Mucosa of descending colon (tissue), 3 donors: ENCODE measurements at regions not wholly inside any gene's neighbourhood (a gene's known extent, or its start where the extent isn't known, plus 50 kb on each side); places are given as distances from the start of the nearest gene placed in this dataset.

Experiments used
- ATAC-seq: fragments of 200-7000 bp; cut with Tn5 transposase; one replicate; pipeline ENCODE4 v1.9.1; 2020; ENCODE audit warnings: mild to moderate bottlenecking, moderate library complexity
- DNase-seq, 3 donors: peaks; one replicate each; pipeline ENCODE4 v3.0.0-alpha.2; 2020
- H3K36me3 ChIP-seq: fragments of 200-600 bp; one replicate; pipeline ENCODE4 v1.8.0; 2021; ENCODE audit warnings: low read depth, mild to moderate bottlenecking
- H3K4me1 ChIP-seq: fragments of 200-600 bp; one replicate; pipeline ENCODE4 v1.8.0; 2021; ENCODE audit warnings: low read depth, mild to moderate bottlenecking
- H3K4me3 ChIP-seq: fragments of 200-600 bp; one replicate; pipeline ENCODE4 v1.8.0; 2021; ENCODE audit warnings: mild to moderate bottlenecking
- H3K9me3 ChIP-seq: fragments of 200-600 bp; one replicate; pipeline ENCODE4 v1.8.0; 2021; ENCODE audit warnings: mild to moderate bottlenecking
- CTCF ChIP-seq: fragments of 200-600 bp; IDR thresholded peaks from one replicate; pipeline ENCODE4 v1.8.0; 2022; ENCODE audit warnings: antibody characterized with exemption, mild to moderate bottlenecking
- intact Hi-C, 2 donors: fragments of 100-400 bp; cut with DNase I in 1 of 2; cut with micrococcal nuclease in 1 of 2; formaldehyde crosslinking; loops; one replicate each; pipeline versions ENCODE4 v1.11.0 to v1.11.1; 2022; cut with DNase I, micrococcal nuclease
- donor health status: DM: no; HTN: no; CAD: no; lungs with moderate emphysema.
- donor health status: DM: no; HTN: no; CAD: no.
- donor health status: DM: no; HTN: yes; CAD: no.

GRCh38 chr14:26370115-26370514 is 227.7 kb downstream of the NOVA1 start:
- H3K4me3 ChIP-seq, result no peak overlapping the region
- ATAC-seq (peak; percentile 31), DNase-seq (no peak)
- H3K4me1 ChIP-seq, result no peaks in the 10 kb centered on the region
- H3K36me3 ChIP-seq, result no peaks in the 10 kb centered on the region
- TF ChIP-seq CTCF, result no peak
- no peaks in the 10 kb centered on the region for H3K9me3 ChIP-seq
- intact Hi-C loops, result no loop called here

GRCh38 chr14:26363689-26364088 is 234.1 kb downstream of the NOVA1 start:
- DNase-seq (no peak), ATAC-seq (no peak)
- intact Hi-C loops, result no loop called here
- no peak overlapping the region for H3K4me3 ChIP-seq
- TF ChIP-seq CTCF, result no peak
- no peaks in the 10 kb centered on the region for H3K36me3 ChIP-seq
- no peaks in the 10 kb centered on the region for H3K9me3 ChIP-seq
- no peaks in the 10 kb centered on the region for H3K4me1 ChIP-seq

GRCh38 chr14:26344596-26344995 is 253.2 kb downstream of the NOVA1 start:
- Histone ChIP-seq H3K36me3 (no peaks in the 10 kb centered on the region), H3K4me3 (no peak overlapping the region), H3K4me1 (no peaks in the 10 kb centered on the region), H3K9me3 (no peaks in the 10 kb centered on the region)
- no peak for TF ChIP-seq CTCF
- intact Hi-C loops, result no loop called here
- DNase-seq (no peak), ATAC-seq (no peak)

- TF ChIP-seq CTCF, result no peak
- intact Hi-C loops, result no loop called here
- ATAC-seq (no peak), DNase-seq (no peak)
- H3K4me1 ChIP-seq, result no peaks in the 10 kb centered on the region
- no peak overlapping the region for H3K4me3 ChIP-seq
- H3K36me3 ChIP-seq, result no peaks in the 10 kb centered on the region
- no peaks in the 10 kb centered on the region for H3K9me3 ChIP-seq
These were observed 258.5 kb downstream of the NOVA1 start for GRCh38 chr14:26339381-26339780.

GRCh38 chr14:26338231-26338630 is 259.6 kb downstream of the NOVA1 start:
- DNase-seq (no peak), ATAC-seq (no peak)
- H3K36me3 ChIP-seq, result no peaks in the 10 kb centered on the region
- no peaks in the 10 kb centered on the region for H3K9me3 ChIP-seq
- H3K4me1 ChIP-seq, result no peaks in the 10 kb centered on the region
- no peak for TF ChIP-seq CTCF
- intact Hi-C loops, result no loop called here
- H3K4me3 ChIP-seq, result no peak overlapping the region

GRCh38 chr14:26334288-26334687 is 263.5 kb downstream of the NOVA1 start:
- no peak for TF ChIP-seq CTCF
- no peak for ATAC-seq
- no peaks in the 10 kb centered on the region for H3K4me1 ChIP-seq

More at GRCh38 chr14:26334288-26334687, 263.5 kb downstream of the NOVA1 start:
- intact Hi-C loops, result no loop called here
- Histone ChIP-seq H3K9me3 (no peaks in the 10 kb centered on the region), H3K4me3 (no peak overlapping the region), H3K36me3 (no peaks in the 10 kb centered on the region)
- DNase-seq, result no peak
